KMS-11 (cell line): ENCODE measurements at regions not wholly inside any gene's neighbourhood (a gene's known extent, or its start where the extent isn't known, plus 50 kb on each side); places are given as distances from the start of the nearest gene placed in this dataset.

Experiments
- H2AFZ ChIP-seq: fragments of 200-600 bp; sonication (generic); 2 replicates; pipeline ENCODE4 v1.6.1; 2016; ENCODE audit warnings: antibody characterized with exemption, mixed run types, low read depth
- H3K27ac ChIP-seq: fragments of 200-600 bp; sonication (generic); 2 replicates; pipeline ENCODE4 v1.6.1; 2016; ENCODE audit warnings: mild to moderate bottlenecking, mixed run types
- H3K27me3 ChIP-seq: fragments of 200-600 bp; sonication (generic); 2 replicates; pipeline ENCODE4 v1.6.1; 2017; ENCODE audit warnings: mild to moderate bottlenecking, low read depth, mixed run types, moderate library complexity; ENCODE audit not compliant: insufficient read depth
- H3K36me3 ChIP-seq: fragments of 200-600 bp; sonication (generic); 2 replicates; pipeline ENCODE4 v1.6.1; 2017; ENCODE audit warnings: mild to moderate bottlenecking, mixed run types; ENCODE audit not compliant: insufficient read depth
- H3K4me1 ChIP-seq: fragments of 200-600 bp; sonication (generic); 2 replicates; pipeline ENCODE4 v1.6.1; 2016; ENCODE audit warnings: mild to moderate bottlenecking, low read depth, mixed run types; ENCODE audit not compliant: poor library complexity, severe bottlenecking
- H3K4me2 ChIP-seq: fragments of 200-600 bp; sonication (generic); 2 replicates; pipeline ENCODE4 v1.7.0; 2016; ENCODE audit warnings: mild to moderate bottlenecking, mixed run types
- H3K4me3 ChIP-seq: fragments of 200-600 bp; sonication (generic); IDR thresholded peaks from 2 replicates; pipeline ENCODE4 v1.6.1; 2017; ENCODE audit warnings: low read depth, low read length, mixed read lengths; ENCODE audit not compliant: insufficient read depth
- H3K79me2 ChIP-seq: fragments of 200-600 bp; sonication (generic); 2 replicates; pipeline ENCODE4 v1.6.1; 2016; ENCODE audit warnings: low read depth, mixed run types; ENCODE audit not compliant: insufficient read depth
- H3K9ac ChIP-seq: fragments of 200-600 bp; sonication (generic); 2 replicates; pipeline ENCODE4 v1.6.1; 2016; ENCODE audit warnings: mild to moderate bottlenecking, mixed run types
- H4K20me1 ChIP-seq: fragments of 200-600 bp; sonication (generic); 2 replicates; pipeline ENCODE4 v1.6.1; 2016; ENCODE audit warnings: mild to moderate bottlenecking, mixed run types; ENCODE audit not compliant: insufficient read depth
- CTCF ChIP-seq: fragments of 200-600 bp; sonication (generic); conservative IDR thresholded peaks from 2 replicates; pipeline ENCODE4 v1.6.1; 2017; ENCODE audit warnings: low read depth, mild to moderate bottlenecking, antibody characterized with exemption, low read length, moderate library complexity, mixed read lengths

- Histone ChIP-seq H3K4me2 (no peak overlapping the region), H3K27me3 (no peaks in the 10 kb centered on the region), H3K27ac (no peak overlapping the region), H3K36me3 (no peaks in the 10 kb centered on the region), H3K9ac (no peak overlapping the region), H3K4me1 (no peaks in the 10 kb centered on the region), H3K79me2 (no peaks in the 10 kb centered on the region), H4K20me1 (no peaks in the 10 kb centered on the region), H2AFZ (no peak overlapping the region), H3K4me3 (no peak overlapping the region)
- TF ChIP-seq CTCF = no peak
Measured at GRCh38 chr20:53742685-53743081, 149.0 kb upstream of the ZNF217 start.

- TF ChIP-seq CTCF = no peak
- Histone ChIP-seq H3K4me2 (no peak overlapping the region), H4K20me1 (no peaks in the 10 kb centered on the region), H3K79me2 (no peaks in the 10 kb centered on the region), H3K9ac (no peak overlapping the region), H3K27ac (no peak overlapping the region), H3K36me3 (no peaks in the 10 kb centered on the region), H2AFZ (no peak overlapping the region), H3K4me3 (no peak overlapping the region), H3K4me1 (peaks cover 7% of the 10 kb centered on the region), H3K27me3 (no peaks in the 10 kb centered on the region)
Measured at GRCh38 chr20:53741726-53742028, 148.0 kb upstream of the ZNF217 start.

- TF ChIP-seq CTCF = no peak
- Histone ChIP-seq H3K27ac (no peak overlapping the region), H4K20me1 (no peaks in the 10 kb centered on the region), H3K79me2 (no peaks in the 10 kb centered on the region), H2AFZ (no peak overlapping the region), H3K4me2 (no peak overlapping the region), H3K36me3 (no peaks in the 10 kb centered on the region), H3K4me3 (no peak overlapping the region), H3K9ac (no peak overlapping the region), H3K27me3 (no peaks in the 10 kb centered on the region), H3K4me1 (peaks cover 9% of the 10 kb centered on the region)
Measured at GRCh38 chr20:53739799-53740785, 146.5 kb upstream of the ZNF217 start.

- no peak overlapping the region for H3K27ac ChIP-seq
- H3K4me1 ChIP-seq = peaks cover 9% of the 10 kb centered on the region
- H3K9ac ChIP-seq = no peak overlapping the region
- H2AFZ ChIP-seq = no peak overlapping the region
- no peak overlapping the region for H3K4me2 ChIP-seq
- no peaks in the 10 kb centered on the region for H3K79me2 ChIP-seq
- no peak overlapping the region for H3K4me3 ChIP-seq
- no peak for TF ChIP-seq CTCF
- no peaks in the 10 kb centered on the region for H4K20me1 ChIP-seq
- H3K36me3 ChIP-seq = no peaks in the 10 kb centered on the region
- no peaks in the 10 kb centered on the region for H3K27me3 ChIP-seq
Measured at GRCh38 chr20:53738945-53739798, 145.5 kb upstream of the ZNF217 start.
